Natural killer cell (primary cell): ENCODE measurements at regions not wholly inside any gene's neighbourhood (a gene's known extent, or its start where the extent isn't known, plus 50 kb on each side); places are given as distances from the start of the nearest gene placed in this dataset.

Experiments
- ATAC-seq, 3 donors: fragments of 150-1000 bp in 2 of 3; fragments of 200-7000 bp in 1 of 3; cut with Tn5 transposase; 1 replicate in 1 of 3; 2 replicates in 2 of 3; pipeline ENCODE4 v1.10.0; 2021; ENCODE audit warnings: mild to moderate bottlenecking in 2 of 3, moderate library complexity in 2 of 3
- DNase-seq, 2 donors: peaks; one replicate each; pipeline versions ENCODE4 v3.0.0 to v3.0.0-alpha.2; 2013 to 2021; ENCODE audit warnings: mixed read lengths in 1 of 2
- H3K27ac ChIP-seq: one replicate; pipeline ENCODE4 v1.5.1; 2013; ENCODE audit warnings: mild to moderate bottlenecking, low read length
- H3K27me3 ChIP-seq: one replicate; pipeline ENCODE4 v1.6.1; 2013; ENCODE audit warnings: low read length; ENCODE audit not compliant: control insufficient read depth, insufficient read depth
- H3K36me3 ChIP-seq: one replicate; pipeline ENCODE4 v1.6.1; 2013; ENCODE audit warnings: low read length; ENCODE audit not compliant: control insufficient read depth, insufficient read depth
- H3K4me1 ChIP-seq: one replicate; pipeline ENCODE4 v1.6.1; 2013; ENCODE audit warnings: low read length; ENCODE audit not compliant: control insufficient read depth, insufficient read depth
- H3K4me3 ChIP-seq: one replicate; pipeline ENCODE4 v1.5.1; 2013; ENCODE audit warnings: low read length
- H3K9me3 ChIP-seq: one replicate; pipeline ENCODE4 v1.6.1; 2013; ENCODE audit warnings: low read length; ENCODE audit not compliant: control insufficient read depth, insufficient read depth
- H3K27ac Mint-ChIP-seq, 2 donors: one replicate each; pipeline ENCODE4 v1.8.0; 2022; ENCODE audit warnings: mild to moderate bottlenecking in 2 of 2, mixed read lengths in 2 of 2, moderate library complexity in 1 of 2
- H3K27me3 Mint-ChIP-seq, 2 donors: one replicate each; pipeline ENCODE4 v1.8.0; 2022; ENCODE audit warnings: low read depth in 2 of 2, mixed read lengths in 2 of 2
- H3K36me3 Mint-ChIP-seq: one replicate; pipeline ENCODE4 v1.8.0; 2022; ENCODE audit warnings: mixed read lengths
- H3K4me1 Mint-ChIP-seq, 2 donors: one replicate each; pipeline ENCODE4 v1.8.0; 2022; ENCODE audit warnings: mixed read lengths in 2 of 2
- H3K4me3 Mint-ChIP-seq: one replicate; pipeline ENCODE4 v1.8.0; 2022; ENCODE audit warnings: mild to moderate bottlenecking, moderate library complexity, mixed read lengths
- H3K9me3 Mint-ChIP-seq, 2 donors: one replicate each; pipeline ENCODE4 v1.8.0; 2022; ENCODE audit warnings: mixed read lengths in 2 of 2
- CTCF ChIP-seq: fragments of 200-600 bp; IDR thresholded peaks from one replicate; pipeline ENCODE4 v1.8.0; 2022; ENCODE audit warnings: antibody characterized with exemption
- WGBS: methylation state at CpG from one replicate; pipeline ENCODE4 v1.1.7; 2013; ENCODE audit warnings: missing lambda C conversion rate; ENCODE audit not compliant: insufficient coverage; 5-methylcytosine and 5-hydroxymethylcytosine counted together
- intact Hi-C: fragments of 100-400 bp; cut with micrococcal nuclease; formaldehyde crosslinking; loops from one replicate; pipeline ENCODE4 v1.14.2; 2022

GRCh38 chr10:3704565-3705325 lies 80.3 kb downstream of the KLF6 start:
- Histone ChIP-seq H3K9me3 (no peaks in the 10 kb centered on the region), H3K36me3 (no peaks in the 10 kb centered on the region), H3K27me3 (no peaks in the 10 kb centered on the region), H3K4me1 (no peaks in the 10 kb centered on the region), H3K4me3 (no peak overlapping the region), H3K27ac (no peak overlapping the region)
- Mint-ChIP-seq H3K36me3 (no peaks in the 10 kb centered on the region), H3K4me1 (no peaks in the 10 kb centered on the region), H3K27me3 (peaks cover 6 to 9% of the 10 kb centered on the region in 2 donors), H3K9me3 (no peaks in the 10 kb centered on the region), H3K4me3 (no peak overlapping the region), H3K27ac (no peak overlapping the region)
- DNase-seq (no peak), ATAC-seq (no peak)
- WGBS: 84% methylated on average over 10 of the region's 10 CpGs
- intact Hi-C loops: loop anchor here (10.0 kb wide), 1 partner anchor 930 kb away; no protein-coding TSS in a partner anchor
- TF ChIP-seq CTCF: no peak

DNA sequence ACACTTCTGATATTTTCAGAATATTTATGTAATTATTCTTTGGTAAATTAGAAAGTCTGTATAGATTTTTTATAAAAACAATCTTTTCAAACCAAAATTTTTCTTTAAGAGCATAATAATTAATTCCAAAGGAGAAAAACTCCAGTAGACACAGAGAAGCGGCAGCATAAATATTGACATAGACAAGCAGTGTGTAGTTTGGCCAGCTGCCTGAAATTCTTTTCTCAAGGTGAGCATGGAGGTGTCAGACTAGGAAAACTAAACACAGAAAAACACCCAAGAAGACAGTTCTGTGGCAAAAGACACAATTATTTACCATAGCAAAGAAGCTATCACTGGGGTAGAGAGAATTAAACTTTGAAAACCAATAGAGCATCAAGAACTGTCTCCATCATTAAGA lies 82.4 kb downstream of the KLF6 start:
- no peak for TF ChIP-seq CTCF
- WGBS: 88% methylated on average over 1 of the region's 1 CpG
- no peaks in the 10 kb centered on the region for H3K36me3 Mint-ChIP-seq
- Histone ChIP-seq H3K27me3 (no peaks in the 10 kb centered on the region), H3K4me1 (no peaks in the 10 kb centered on the region), H3K4me3 (no peak overlapping the region), H3K36me3 (no peaks in the 10 kb centered on the region), H3K9me3 (no peaks in the 10 kb centered on the region), H3K27ac (no peak overlapping the region)
- no peak overlapping the region for H3K4me3 Mint-ChIP-seq
- peaks cover 6 to 15% of the 10 kb centered on the region in 2 donors for H3K27me3 Mint-ChIP-seq
- intact Hi-C loops: loop anchor here (10.0 kb wide), 1 partner anchor 928 kb away; no protein-coding TSS in a partner anchor
- no peak for DNase-seq
- no peaks in the 10 kb centered on the region for H3K9me3 Mint-ChIP-seq
- no peak overlapping the region for H3K27ac Mint-ChIP-seq
- ATAC-seq: no peak
- H3K4me1 Mint-ChIP-seq: no peaks in the 10 kb centered on the region

DNA sequence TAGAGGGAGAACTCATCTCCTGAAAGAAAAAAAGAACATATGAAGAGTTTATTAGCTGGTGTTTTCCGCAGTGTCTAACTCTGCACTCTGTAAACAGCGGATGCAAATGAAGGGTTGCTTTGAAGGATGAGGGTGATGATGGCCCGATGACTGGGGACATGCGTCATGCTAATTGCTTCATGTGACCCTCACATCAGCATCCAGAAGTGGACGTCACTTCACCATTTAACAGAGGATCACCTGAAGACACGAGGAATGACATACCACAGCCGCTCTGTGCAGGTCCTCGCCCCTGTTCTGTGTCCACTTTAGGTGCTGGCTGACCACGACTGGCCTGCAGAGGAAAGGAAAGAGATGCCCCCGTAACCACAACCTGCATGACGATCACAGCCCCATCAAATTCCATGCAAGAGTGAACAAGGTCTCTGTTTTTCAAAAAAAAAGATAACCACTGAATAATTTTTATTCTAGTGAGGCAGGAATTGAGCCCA lies 82.9 kb downstream of the KLF6 start:
- intact Hi-C loops: loop anchor here (10.0 kb wide), 1 partner anchor 927 kb away; no protein-coding TSS in a partner anchor
- H3K9me3 ChIP-seq: no peaks in the 10 kb centered on the region
- Mint-ChIP-seq H3K9me3 (no peaks in the 10 kb centered on the region), H3K4me3 (no peak overlapping the region), H3K4me1 (no peaks in the 10 kb centered on the region), H3K27ac (no peak overlapping the region), H3K27me3 (peaks cover 6 to 15% of the 10 kb centered on the region in 2 donors), H3K36me3 (no peaks in the 10 kb centered on the region)
- no peak for TF ChIP-seq CTCF
- H3K4me3 ChIP-seq: no peak overlapping the region
- 76% methylated on average over 11 of the region's 11 CpGs for WGBS
- no peaks in the 10 kb centered on the region for H3K36me3 ChIP-seq
- no peak overlapping the region for H3K27ac ChIP-seq
- ATAC-seq (no peak), DNase-seq (no peak)
- no peaks in the 10 kb centered on the region for H3K4me1 ChIP-seq
- no peaks in the 10 kb centered on the region for H3K27me3 ChIP-seq
